ENCODE measurements at regions not wholly inside any gene's neighbourhood (a gene's known extent, or its start where the extent isn't known, plus 50 kb on each side); places are given as distances from the start of the nearest gene placed in this dataset.
A peak's percentile ranks its signal among the peaks of the same experiment; 100 is the strongest.
"Not testable (repeated sequence)": the region's sequence is repeated elsewhere in the genome, so short reads cannot be mapped to it uniquely, and the experiment has no call there.

DNA sequence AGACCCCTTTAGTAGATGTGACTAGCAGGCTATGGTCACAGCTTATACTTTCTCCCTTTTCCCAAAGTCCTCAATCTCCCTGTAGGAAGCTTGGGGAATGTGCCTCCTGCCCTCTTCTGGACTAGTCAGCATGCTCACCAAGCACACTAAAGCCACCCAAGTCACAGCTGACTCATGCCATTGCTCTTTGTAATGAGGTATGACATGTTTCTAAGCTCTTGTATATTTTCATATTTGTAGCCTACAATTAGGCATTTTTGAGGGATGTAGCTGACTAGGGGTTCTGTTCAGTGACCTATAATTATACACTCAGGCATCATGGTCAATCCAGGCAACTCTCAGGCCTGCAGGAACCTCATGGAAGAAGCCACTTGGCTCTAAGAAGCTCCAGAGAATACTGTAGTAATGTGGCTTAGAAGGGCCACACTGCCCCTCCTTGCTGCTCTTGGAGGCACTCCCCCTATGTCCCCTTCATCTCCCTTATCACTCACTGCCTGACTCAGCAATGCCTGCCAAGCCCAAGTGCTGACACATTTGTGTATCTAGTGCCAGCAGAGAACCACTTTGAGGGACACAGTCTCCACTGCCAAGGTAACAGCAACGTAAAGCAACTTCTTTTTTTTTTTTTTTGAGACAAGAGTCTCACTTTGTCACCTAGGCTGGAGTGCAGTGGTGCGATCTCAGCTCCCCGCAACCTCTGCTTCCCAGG lies 86.2 kb downstream of the RPL27A start:
- Histone ChIP-seq H3K27me3 (ENCODE audit: control insufficient read depth in 2 of 2, insufficient read depth in 2 of 2, low read length in 2 of 2) (no peaks in the 10 kb centered on the region), H3K4me3 (ENCODE audit: low read length in 2 of 2) (no peak overlapping the region), H3K4me1 (ENCODE audit: control insufficient read depth in 2 of 2, insufficient read depth in 2 of 2, low read length in 2 of 2) (peaks cover 1 to 4% of the 10 kb centered on the region in 2 donors), H3K27ac (ENCODE audit: low read depth in 2 of 2, low read length in 2 of 2) (peak overlapping the region in 1 of 2 donors; percentile 12), H3K36me3 (ENCODE audit: control insufficient read depth in 2 of 2, insufficient read depth in 2 of 2, low read length in 2 of 2) (no peaks in the 10 kb centered on the region), H3K9me3 (ENCODE audit: control insufficient read depth in 2 of 2, low read length in 2 of 2) (no peaks in the 10 kb centered on the region), H3K9ac (ENCODE audit: low read depth in 1 of 2, low read length in 2 of 2) (no peak overlapping the region)

DNA sequence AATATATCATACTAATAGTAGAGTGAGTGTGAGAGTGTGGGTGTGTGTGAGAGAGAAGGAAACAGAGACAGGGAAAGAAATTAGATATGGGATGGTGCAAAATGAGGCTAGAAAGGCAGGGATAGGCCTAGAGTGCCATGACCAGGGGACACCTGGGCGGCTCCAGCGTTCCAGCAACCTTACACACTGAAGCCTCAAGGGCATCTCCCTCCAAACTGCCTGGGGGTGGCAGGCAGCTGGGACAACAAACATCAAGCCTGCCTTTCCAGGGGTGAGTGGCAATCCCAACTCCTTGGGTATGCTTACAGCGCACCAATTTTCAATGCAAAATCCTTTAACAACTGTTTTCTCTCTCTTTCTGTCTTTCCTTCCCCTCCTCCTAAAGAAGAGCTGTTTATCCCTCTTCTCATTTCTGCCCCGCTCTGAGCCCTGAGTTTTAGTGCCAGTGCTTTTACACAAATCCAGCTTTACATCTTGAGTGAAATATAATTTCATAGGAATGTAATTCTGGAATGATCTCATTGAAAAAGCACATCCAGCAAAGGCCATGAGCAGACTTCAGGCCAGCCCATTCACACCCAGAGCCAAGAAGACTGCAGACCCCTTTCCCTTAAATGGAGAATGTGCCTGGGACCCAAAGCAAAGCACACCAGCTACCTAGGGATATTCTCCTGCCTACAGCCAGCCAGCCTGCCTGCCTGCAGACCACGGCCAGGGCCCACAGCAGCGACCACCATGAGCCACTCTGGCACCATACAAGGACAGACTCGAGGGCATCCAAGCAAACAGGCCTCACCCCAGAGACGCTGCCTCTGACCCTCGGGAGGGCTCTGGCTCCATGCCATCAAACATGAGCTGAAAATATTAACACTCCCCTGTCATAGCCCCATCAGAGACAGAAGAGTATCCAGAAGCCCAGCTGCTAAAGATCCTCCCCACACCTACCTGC lies 90.3 kb downstream of the RPL27A start:
- Histone ChIP-seq H3K4me1 (ENCODE audit: control insufficient read depth in 2 of 2, insufficient read depth in 2 of 2, low read length in 2 of 2) (peaks cover 9 to 21% of the 10 kb centered on the region in 2 donors), H3K9me3 (ENCODE audit: control insufficient read depth in 2 of 2, low read length in 2 of 2) (no peaks in the 10 kb centered on the region), H3K27me3 (ENCODE audit: control insufficient read depth in 2 of 2, insufficient read depth in 2 of 2, low read length in 2 of 2) (no peaks in the 10 kb centered on the region), H3K9ac (ENCODE audit: low read depth in 1 of 2, low read length in 2 of 2) (no peak overlapping the region), H3K4me3 (ENCODE audit: low read length in 2 of 2) (no peak overlapping the region), H3K36me3 (ENCODE audit: control insufficient read depth in 2 of 2, insufficient read depth in 2 of 2, low read length in 2 of 2) (no peaks in the 10 kb centered on the region), H3K27ac (ENCODE audit: low read depth in 2 of 2, low read length in 2 of 2) (peak overlapping the region; percentile 31 to 74)

DNA sequence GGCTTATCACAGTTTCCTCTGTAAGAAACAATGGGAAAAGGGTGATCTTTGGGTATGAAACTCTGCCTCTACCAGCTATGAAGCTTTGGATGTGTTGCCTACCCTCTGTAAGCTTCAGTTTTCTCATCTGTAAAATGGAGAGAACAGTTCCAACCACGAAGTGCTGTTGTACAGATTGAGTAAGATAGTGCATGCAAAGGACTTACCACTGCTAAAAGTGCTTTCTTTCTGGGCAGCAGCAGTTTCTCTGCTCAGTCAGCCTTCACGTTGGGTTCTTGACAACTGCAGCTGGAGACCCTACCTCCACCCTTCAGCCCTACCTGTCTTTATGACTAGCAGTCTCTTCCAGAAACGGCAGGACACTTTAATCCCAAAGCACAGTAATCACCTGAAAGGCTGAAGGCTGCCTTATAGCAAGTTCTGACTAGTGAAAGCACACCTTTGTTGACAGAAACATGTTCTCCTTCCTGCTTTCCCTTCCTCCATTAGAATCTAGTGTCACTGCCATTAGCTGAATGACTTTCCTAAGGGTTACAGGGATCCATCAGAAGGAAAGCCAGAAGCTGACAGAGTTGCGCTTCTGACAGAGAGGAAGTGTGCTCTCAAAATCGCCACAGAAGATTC lies 91.4 kb downstream of the RPL27A start:
- H3K4me1 ChIP-seq (ENCODE audit: control insufficient read depth in 2 of 2, insufficient read depth in 2 of 2, low read length in 2 of 2) = peaks cover 9 to 26% of the 10 kb centered on the region in 2 donors
- H3K36me3 ChIP-seq (ENCODE audit: control insufficient read depth in 2 of 2, insufficient read depth in 2 of 2, low read length in 2 of 2) = peaks cover 0 to 2% of the 10 kb centered on the region in 2 donors
- no peaks in the 10 kb centered on the region for H3K27me3 ChIP-seq (ENCODE audit: control insufficient read depth in 2 of 2, insufficient read depth in 2 of 2, low read length in 2 of 2)
- peak overlapping the region in 1 of 2 donors; percentile 36 for H3K4me3 ChIP-seq (ENCODE audit: low read length in 2 of 2)
- peak overlapping the region in 1 of 2 donors; percentile 49 for H3K9ac ChIP-seq (ENCODE audit: low read depth in 1 of 2, low read length in 2 of 2)
- H3K9me3 ChIP-seq (ENCODE audit: control insufficient read depth in 2 of 2, low read length in 2 of 2) = no peaks in the 10 kb centered on the region
- H3K27ac ChIP-seq (ENCODE audit: low read depth in 2 of 2, low read length in 2 of 2) = peak overlapping the region; percentile 74 to 85

- H3K27ac ChIP-seq (ENCODE audit: low read depth in 2 of 2, low read length in 2 of 2) = peak overlapping the region; percentile 33 to 47
- H3K9ac ChIP-seq (ENCODE audit: low read depth in 1 of 2, low read length in 2 of 2); H3K9me3 ChIP-seq (ENCODE audit: control insufficient read depth in 2 of 2, low read length in 2 of 2); H3K4me3 ChIP-seq (ENCODE audit: low read length in 2 of 2); H3K36me3 ChIP-seq (ENCODE audit: control insufficient read depth in 2 of 2, insufficient read depth in 2 of 2, low read length in 2 of 2); H3K27me3 ChIP-seq (ENCODE audit: control insufficient read depth in 2 of 2, insufficient read depth in 2 of 2, low read length in 2 of 2): not testable (repeated sequence)
- H3K4me1 ChIP-seq (ENCODE audit: control insufficient read depth in 2 of 2, insufficient read depth in 2 of 2, low read length in 2 of 2) = peaks cover 9 to 29% of the 10 kb centered on the region in 2 donors
Measured at GRCh38 chr11:8774916-8775315, 92.3 kb downstream of the RPL27A start.

- Histone ChIP-seq H3K9me3 (ENCODE audit: control insufficient read depth in 2 of 2, low read length in 2 of 2) (no peaks in the 10 kb centered on the region), H3K36me3 (ENCODE audit: control insufficient read depth in 2 of 2, insufficient read depth in 2 of 2, low read length in 2 of 2) (peaks cover 0 to 4% of the 10 kb centered on the region in 2 donors), H3K27ac (ENCODE audit: low read depth in 2 of 2, low read length in 2 of 2) (peak overlapping the region; percentile 11 to 47), H3K9ac (ENCODE audit: low read depth in 1 of 2, low read length in 2 of 2) (no peak overlapping the region), H3K27me3 (ENCODE audit: control insufficient read depth in 2 of 2, insufficient read depth in 2 of 2, low read length in 2 of 2) (no peaks in the 10 kb centered on the region), H3K4me3 (ENCODE audit: low read length in 2 of 2) (no peak overlapping the region), H3K4me1 (ENCODE audit: control insufficient read depth in 2 of 2, insufficient read depth in 2 of 2, low read length in 2 of 2) (peaks cover 9 to 30% of the 10 kb centered on the region in 2 donors)
Measured at GRCh38 chr11:8775332-8775731, 92.7 kb downstream of the RPL27A start.

DNA sequence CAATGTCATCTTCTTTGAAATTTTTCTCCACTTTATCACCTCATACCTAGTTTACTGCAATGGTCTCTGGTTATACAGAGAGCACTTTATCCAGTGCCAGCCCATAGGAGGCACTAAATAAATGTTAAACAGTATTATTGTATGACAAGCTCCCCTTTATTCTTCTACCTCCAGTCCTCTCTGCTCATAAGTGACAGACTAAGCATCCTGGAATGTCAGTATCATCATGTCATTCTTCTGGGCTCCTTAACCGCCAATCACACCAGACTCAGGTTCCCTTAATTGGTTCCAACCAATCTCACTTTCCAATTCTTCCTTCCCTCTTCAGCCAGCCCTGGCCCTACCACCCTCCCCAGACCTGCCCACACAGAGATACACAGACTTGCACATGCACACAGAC lies 93.1 kb downstream of the RPL27A start:
- H3K4me1 ChIP-seq (ENCODE audit: control insufficient read depth in 2 of 2, insufficient read depth in 2 of 2, low read length in 2 of 2) = peaks cover 9 to 30% of the 10 kb centered on the region in 2 donors
- H3K9ac ChIP-seq (ENCODE audit: low read depth in 1 of 2, low read length in 2 of 2) = no peak overlapping the region
- H3K27ac ChIP-seq (ENCODE audit: low read depth in 2 of 2, low read length in 2 of 2) = peak overlapping the region; percentile 11 to 47
- no peaks in the 10 kb centered on the region for H3K9me3 ChIP-seq (ENCODE audit: control insufficient read depth in 2 of 2, low read length in 2 of 2)
- H3K27me3 ChIP-seq (ENCODE audit: control insufficient read depth in 2 of 2, insufficient read depth in 2 of 2, low read length in 2 of 2) = no peaks in the 10 kb centered on the region
- peaks cover 0 to 4% of the 10 kb centered on the region in 2 donors for H3K36me3 ChIP-seq (ENCODE audit: control insufficient read depth in 2 of 2, insufficient read depth in 2 of 2, low read length in 2 of 2)
- no peak overlapping the region for H3K4me3 ChIP-seq (ENCODE audit: low read length in 2 of 2)

- Histone ChIP-seq H3K4me1 (ENCODE audit: control insufficient read depth in 2 of 2, insufficient read depth in 2 of 2, low read length in 2 of 2) (peaks cover 9 to 30% of the 10 kb centered on the region in 2 donors), H3K27me3 (ENCODE audit: control insufficient read depth in 2 of 2, insufficient read depth in 2 of 2, low read length in 2 of 2) (no peaks in the 10 kb centered on the region), H3K27ac (ENCODE audit: low read depth in 2 of 2, low read length in 2 of 2) (peak overlapping the region; percentile 11 to 47), H3K9me3 (ENCODE audit: control insufficient read depth in 2 of 2, low read length in 2 of 2) (no peaks in the 10 kb centered on the region), H3K36me3 (ENCODE audit: control insufficient read depth in 2 of 2, insufficient read depth in 2 of 2, low read length in 2 of 2) (peaks cover 0 to 4% of the 10 kb centered on the region in 2 donors), H3K9ac (ENCODE audit: low read depth in 1 of 2, low read length in 2 of 2) (no peak overlapping the region), H3K4me3 (ENCODE audit: low read length in 2 of 2) (no peak overlapping the region)
Measured at GRCh38 chr11:8776209-8776608, 93.6 kb downstream of the RPL27A start.

GRCh38 chr11:8777907-8778767 lies 95.5 kb downstream of the RPL27A start:
- Histone ChIP-seq H3K4me1 (ENCODE audit: control insufficient read depth in 2 of 2, insufficient read depth in 2 of 2, low read length in 2 of 2) (peaks cover 9 to 30% of the 10 kb centered on the region in 2 donors), H3K9me3 (ENCODE audit: control insufficient read depth in 2 of 2, low read length in 2 of 2) (no peaks in the 10 kb centered on the region), H3K27me3 (ENCODE audit: control insufficient read depth in 2 of 2, insufficient read depth in 2 of 2, low read length in 2 of 2) (no peaks in the 10 kb centered on the region), H3K36me3 (ENCODE audit: control insufficient read depth in 2 of 2, insufficient read depth in 2 of 2, low read length in 2 of 2) (peaks cover 0 to 4% of the 10 kb centered on the region in 2 donors), H3K9ac (ENCODE audit: low read depth in 1 of 2, low read length in 2 of 2) (no peak overlapping the region), H3K27ac (ENCODE audit: low read depth in 2 of 2, low read length in 2 of 2) (peak overlapping the region; percentile 51 to 73), H3K4me3 (ENCODE audit: low read length in 2 of 2) (no peak overlapping the region)

- H3K27ac ChIP-seq (ENCODE audit: low read depth in 2 of 2, low read length in 2 of 2) = peak overlapping the region in 1 of 2 donors; percentile 73
- no peak overlapping the region for H3K4me3 ChIP-seq (ENCODE audit: low read length in 2 of 2)
- H3K4me1 ChIP-seq (ENCODE audit: control insufficient read depth in 2 of 2, insufficient read depth in 2 of 2, low read length in 2 of 2) = peaks cover 5 to 25% of the 10 kb centered on the region in 2 donors
- no peaks in the 10 kb centered on the region for H3K27me3 ChIP-seq (ENCODE audit: control insufficient read depth in 2 of 2, insufficient read depth in 2 of 2, low read length in 2 of 2)
- peaks cover 0 to 4% of the 10 kb centered on the region in 2 donors for H3K36me3 ChIP-seq (ENCODE audit: control insufficient read depth in 2 of 2, insufficient read depth in 2 of 2, low read length in 2 of 2)
- no peak overlapping the region for H3K9ac ChIP-seq (ENCODE audit: low read depth in 1 of 2, low read length in 2 of 2)
- H3K9me3 ChIP-seq (ENCODE audit: control insufficient read depth in 2 of 2, low read length in 2 of 2) = no peaks in the 10 kb centered on the region
Measured at GRCh38 chr11:8779107-8779506, 96.5 kb downstream of the RPL27A start.
